CD4-positive, alpha-beta T cell (primary cell): ENCODE measurements at regions not wholly inside any gene's neighbourhood (a gene's known extent, or its start where the extent isn't known, plus 50 kb on each side); places are given as distances from the start of the nearest gene placed in this dataset.

ENCODE experiments used
- ATAC-seq: fragments of 200-7000 bp; cut with Tn5 transposase; one replicate; pipeline ENCODE4 v1.10.0; 2022; ENCODE audit warnings: mild to moderate bottlenecking; ENCODE audit not compliant: poor library complexity
- CTCF ChIA-PET: fragments of 350-600 bp; sonication (Branson Sonifier 250); formaldehyde crosslinking; loops from one replicate; lab custom pipeline; 2021; ENCODE audit warnings: antibody characterized with exemption, inconsistent platforms; lab: Charles Lee
- POLR2A ChIA-PET: fragments of 350-600 bp; sonication (Branson Sonifier 250); formaldehyde crosslinking; loops from one replicate; lab custom pipeline; 2021; ENCODE audit warnings: antibody characterized with exemption, inconsistent platforms; lab: Charles Lee
- DNase-seq, 14 experiments: peaks; one replicate each; pipeline ENCODE4 v3.0.0-alpha.2; 2013 to 2020; ENCODE audit warnings: mixed read lengths in 2 of 14
- H3K27ac ChIP-seq, 2 donors: one replicate each; pipeline versions ENCODE4 v1.5.1 to v1.7.0; 2013; ENCODE audit warnings: low read length in 2 of 2, low read depth in 1 of 2, mild to moderate bottlenecking in 1 of 2
- H3K27me3 ChIP-seq, 2 experiments: 1 replicate in 1 of 2; 2 replicates in 1 of 2; pipeline versions ENCODE4 v1.6.1 to v1.7.0; 2013; ENCODE audit warnings: low read length in 2 of 2, control low read depth in 1 of 2, mild to moderate bottlenecking in 1 of 2, moderate library complexity in 1 of 2; ENCODE audit not compliant: insufficient read depth in 2 of 2, control insufficient read depth in 1 of 2
- H3K36me3 ChIP-seq: one replicate; pipeline ENCODE4 v1.6.1; 2013; ENCODE audit warnings: low read length, control low read depth; ENCODE audit not compliant: insufficient read depth
- H3K4me1 ChIP-seq: one replicate; pipeline ENCODE4 v1.6.1; 2013; ENCODE audit warnings: low read length, control low read depth; ENCODE audit not compliant: insufficient read depth
- H3K4me3 ChIP-seq: one replicate; pipeline ENCODE4 v1.5.1; 2013; ENCODE audit warnings: mild to moderate bottlenecking, low read length, moderate library complexity
- H3K9me3 ChIP-seq, 2 experiments: 1 replicate in 1 of 2; 2 replicates in 1 of 2; pipeline versions ENCODE4 v1.6.1 to v1.7.0; 2013; ENCODE audit warnings: low read length in 2 of 2, mild to moderate bottlenecking in 2 of 2, control low read depth in 1 of 2, moderate library complexity in 1 of 2; ENCODE audit not compliant: control insufficient read depth in 1 of 2, insufficient read depth in 1 of 2
- H3K27ac Mint-ChIP-seq: one replicate; pipeline ENCODE4 v1.8.0; 2020; ENCODE audit warnings: mixed read lengths
- H3K27me3 Mint-ChIP-seq: one replicate; pipeline ENCODE4 v1.8.0; 2021; ENCODE audit warnings: mixed read lengths
- H3K36me3 Mint-ChIP-seq: one replicate; pipeline ENCODE4 v1.8.0; 2021; ENCODE audit warnings: low read depth, mixed read lengths
- H3K4me1 Mint-ChIP-seq: one replicate; pipeline ENCODE4 v1.8.0; 2021; ENCODE audit warnings: low read depth, mixed read lengths
- H3K4me3 Mint-ChIP-seq: one replicate; pipeline ENCODE4 v1.8.0; 2020; ENCODE audit warnings: mild to moderate bottlenecking, mixed read lengths
- H3K9me3 Mint-ChIP-seq: one replicate; pipeline ENCODE4 v1.8.0; 2020; ENCODE audit warnings: mixed read lengths
- intact Hi-C, 2 experiments: fragments of 100-400 bp; cut with DNase I in 1 of 2; cut with micrococcal nuclease in 1 of 2; formaldehyde crosslinking; loops; one replicate each; pipeline versions ENCODE4 v1.15.1 to v1.9.0; 2023 to 2025; cut with DNase I, micrococcal nuclease
- TF ChIP-seq, protein P1 (sequence below): fragments of 200-600 bp; IDR thresholded peaks from one replicate; pipeline ENCODE4 v1.8.0; 2022; ENCODE audit warnings: antibody characterized with exemption, mild to moderate bottlenecking

GRCh38 chr9:103978396-103978795 is 115.7 kb upstream of the SMC2 start:
- Mint-ChIP-seq H3K27me3 (no peaks in the 10 kb centered on the region), H3K27ac (no peak overlapping the region), H3K36me3 (no peaks in the 10 kb centered on the region), H3K4me1 (no peaks in the 10 kb centered on the region), H3K4me3 (no peak overlapping the region), H3K9me3 (no peaks in the 10 kb centered on the region)
- H3K27ac ChIP-seq, result no peak overlapping the region
- H3K9me3 ChIP-seq, result no peaks in the 10 kb centered on the region
- no peaks in the 10 kb centered on the region for H3K36me3 ChIP-seq
- no peaks in the 10 kb centered on the region for H3K4me1 ChIP-seq
- H3K4me3 ChIP-seq, result no peak overlapping the region
- H3K27me3 ChIP-seq, result no peaks in the 10 kb centered on the region
- TF ChIP-seq, protein P1, sequence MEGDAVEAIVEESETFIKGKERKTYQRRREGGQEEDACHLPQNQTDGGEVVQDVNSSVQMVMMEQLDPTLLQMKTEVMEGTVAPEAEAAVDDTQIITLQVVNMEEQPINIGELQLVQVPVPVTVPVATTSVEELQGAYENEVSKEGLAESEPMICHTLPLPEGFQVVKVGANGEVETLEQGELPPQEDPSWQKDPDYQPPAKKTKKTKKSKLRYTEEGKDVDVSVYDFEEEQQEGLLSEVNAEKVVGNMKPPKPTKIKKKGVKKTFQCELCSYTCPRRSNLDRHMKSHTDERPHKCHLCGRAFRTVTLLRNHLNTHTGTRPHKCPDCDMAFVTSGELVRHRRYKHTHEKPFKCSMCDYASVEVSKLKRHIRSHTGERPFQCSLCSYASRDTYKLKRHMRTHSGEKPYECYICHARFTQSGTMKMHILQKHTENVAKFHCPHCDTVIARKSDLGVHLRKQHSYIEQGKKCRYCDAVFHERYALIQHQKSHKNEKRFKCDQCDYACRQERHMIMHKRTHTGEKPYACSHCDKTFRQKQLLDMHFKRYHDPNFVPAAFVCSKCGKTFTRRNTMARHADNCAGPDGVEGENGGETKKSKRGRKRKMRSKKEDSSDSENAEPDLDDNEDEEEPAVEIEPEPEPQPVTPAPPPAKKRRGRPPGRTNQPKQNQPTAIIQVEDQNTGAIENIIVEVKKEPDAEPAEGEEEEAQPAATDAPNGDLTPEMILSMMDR, result no peak
- POLR2A ChIA-PET, result no interaction called here
- no peak for DNase-seq
- ATAC-seq, result no peak
- CTCF ChIA-PET, result no interaction called here
- intact Hi-C loops, result no loop called here

DNA sequence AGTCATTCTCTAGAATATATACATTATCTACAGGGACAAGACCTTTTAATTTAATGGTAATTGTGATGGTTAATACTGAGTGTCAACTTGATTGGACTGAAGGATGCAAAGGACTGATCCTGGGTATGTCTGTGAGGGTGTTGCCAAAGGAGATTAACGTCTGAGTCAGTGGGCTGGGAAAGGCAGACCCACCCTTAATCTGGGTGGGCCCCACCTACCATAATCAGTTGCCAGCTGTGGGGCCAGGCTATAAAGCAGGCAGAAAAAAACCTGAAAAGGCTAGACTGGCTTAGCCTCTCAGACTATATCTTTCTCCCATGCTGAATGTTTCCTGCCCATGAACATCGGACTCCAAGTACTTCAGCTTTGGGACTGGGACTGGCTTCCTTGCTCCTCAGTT is 112.2 kb upstream of the SMC2 start:
- POLR2A ChIA-PET, result no interaction called here
- Mint-ChIP-seq H3K4me3 (no peak overlapping the region), H3K27ac (no peak overlapping the region), H3K9me3 (no peaks in the 10 kb centered on the region), H3K27me3 (peaks cover 13% of the 10 kb centered on the region), H3K4me1 (no peaks in the 10 kb centered on the region), H3K36me3 (no peaks in the 10 kb centered on the region)
- DNase-seq (no peak), ATAC-seq (no peak)
- intact Hi-C loops, result no loop called here
- Histone ChIP-seq H3K4me3 (no peak overlapping the region), H3K4me1 (no peaks in the 10 kb centered on the region), H3K9me3 (no peaks in the 10 kb centered on the region), H3K36me3 (no peaks in the 10 kb centered on the region), H3K27ac (no peak overlapping the region), H3K27me3 (no peaks in the 10 kb centered on the region)
- CTCF ChIA-PET, result no interaction called here
- TF ChIP-seq, protein P1, result no peak

DNA sequence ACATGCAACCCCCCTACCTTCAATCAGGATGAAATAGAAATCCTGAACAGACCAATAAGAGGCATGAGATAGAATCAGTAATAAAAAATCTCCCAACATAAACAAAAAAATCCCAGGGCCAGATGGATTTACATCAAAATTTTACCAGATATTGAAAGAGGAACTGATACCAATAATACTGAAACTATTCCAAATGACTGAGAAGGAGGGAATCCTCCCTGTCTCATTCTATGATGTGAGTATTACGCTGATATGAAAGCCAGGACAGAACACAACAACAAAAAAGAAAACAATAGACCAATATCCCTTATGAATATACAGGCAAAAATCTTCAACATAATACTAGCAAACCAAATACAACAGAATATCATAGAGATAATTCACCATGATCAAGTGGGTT is 109.0 kb upstream of the SMC2 start:
- TF ChIP-seq, protein P1, result no peak
- Histone ChIP-seq H3K9me3 (no peaks in the 10 kb centered on the region), H3K36me3 (no peaks in the 10 kb centered on the region), H3K27me3 (no peaks in the 10 kb centered on the region), H3K4me1 (no peaks in the 10 kb centered on the region), H3K27ac (no peak overlapping the region), H3K4me3 (no peak overlapping the region)
- POLR2A ChIA-PET, result no interaction called here
- Mint-ChIP-seq H3K4me3 (no peak overlapping the region), H3K4me1 (no peaks in the 10 kb centered on the region), H3K27me3 (peaks cover 13% of the 10 kb centered on the region), H3K36me3 (no peaks in the 10 kb centered on the region), H3K27ac (no peak overlapping the region), H3K9me3 (no peaks in the 10 kb centered on the region)
- ATAC-seq (no peak), DNase-seq (no peak)
- CTCF ChIA-PET, result interaction anchor here (0.7 kb wide), 1 partner anchor 86 kb away, joined by 3 read pairs; no protein-coding TSS in a partner anchor
- intact Hi-C loops, result no loop called here
